Astrocyte (in vitro differentiated cells and primary cell): ENCODE measurements at regions not wholly inside any gene's neighbourhood (a gene's known extent, or its start where the extent isn't known, plus 50 kb on each side); places are given as distances from the start of the nearest gene placed in this dataset.

Experiments used
- DNase-seq: peaks from one replicate; pipeline ENCODE4 v3.0.0-alpha.2; 2010; ENCODE audit warnings: low read depth
- FAIRE-seq: peaks from 2 replicates; lab custom pipeline; 2011; peaks lifted over from hg19 to GRCh38; lab: Jason Lieb, UNC
- H2AFZ ChIP-seq: 2 replicates; pipeline ENCODE4 v1.6.0; 2012; ENCODE audit warnings: low read depth, low read length, inconsistent platforms
- H3K27ac ChIP-seq: 2 replicates; pipeline ENCODE4 v1.5.1; 2011; ENCODE audit warnings: low read depth, low read length, inconsistent platforms
- H3K27me3 ChIP-seq: 2 replicates; pipeline ENCODE4 v1.6.0; 2011; ENCODE audit warnings: low read length, inconsistent platforms; ENCODE audit not compliant: insufficient read depth
- H3K36me3 ChIP-seq: 2 replicates; pipeline ENCODE4 v1.5.1; 2011; ENCODE audit warnings: low read length, inconsistent platforms; ENCODE audit not compliant: insufficient read depth
- H3K4me1 ChIP-seq: 2 replicates; pipeline ENCODE4 v1.5.1; 2011; ENCODE audit warnings: low read length, inconsistent platforms; ENCODE audit not compliant: insufficient read depth
- H3K4me2 ChIP-seq: 2 replicates; pipeline ENCODE4 v1.6.0; 2012; ENCODE audit warnings: low read length, inconsistent platforms
- H3K4me3 ChIP-seq: 2 replicates; pipeline ENCODE4 v1.5.1; 2011; ENCODE audit warnings: low read depth, mild to moderate bottlenecking, low read length, inconsistent platforms; ENCODE audit not compliant: insufficient read depth
- H3K79me2 ChIP-seq: 2 replicates; pipeline ENCODE4 v1.6.0; 2012; ENCODE audit warnings: mild to moderate bottlenecking, low read length, inconsistent platforms; ENCODE audit not compliant: insufficient read depth
- H3K9ac ChIP-seq: 2 replicates; pipeline ENCODE4 v1.6.0; 2012; ENCODE audit warnings: mild to moderate bottlenecking, low read length, inconsistent platforms
- H3K9me3 ChIP-seq: 2 replicates; pipeline ENCODE4 v1.5.1; 2012; ENCODE audit warnings: low read depth, mild to moderate bottlenecking, low read length, inconsistent platforms; ENCODE audit not compliant: insufficient read depth
- H4K20me1 ChIP-seq: 2 replicates; pipeline ENCODE4 v1.6.0; 2012; ENCODE audit warnings: low read length, inconsistent platforms; ENCODE audit not compliant: insufficient read depth
- H3K27ac Mint-ChIP-seq: one replicate; pipeline ENCODE4 v1.8.0; 2021; ENCODE audit warnings: mild to moderate bottlenecking, mixed read lengths; ENCODE audit not compliant: unreplicated experiment
- H3K27me3 Mint-ChIP-seq: one replicate; pipeline ENCODE4 v1.8.0; 2021; ENCODE audit warnings: low read depth, mixed read lengths; ENCODE audit not compliant: unreplicated experiment
- H3K36me3 Mint-ChIP-seq: one replicate; pipeline ENCODE4 v1.8.0; 2021; ENCODE audit warnings: low read depth, mixed read lengths; ENCODE audit not compliant: unreplicated experiment
- H3K4me1 Mint-ChIP-seq: one replicate; pipeline ENCODE4 v1.8.0; 2021; ENCODE audit warnings: low read depth, mixed read lengths; ENCODE audit not compliant: unreplicated experiment
- H3K4me3 Mint-ChIP-seq: one replicate; pipeline ENCODE4 v1.8.0; 2021; ENCODE audit warnings: mild to moderate bottlenecking, moderate library complexity, mixed read lengths; ENCODE audit not compliant: unreplicated experiment
- H3K9me3 Mint-ChIP-seq: one replicate; pipeline ENCODE4 v1.8.0; 2021; ENCODE audit warnings: mild to moderate bottlenecking, mixed read lengths; ENCODE audit not compliant: unreplicated experiment
- CTCF ChIP-seq: IDR thresholded peaks from 2 replicates; pipeline ENCODE4 v1.5.1; 2011; ENCODE audit warnings: low read depth, mild to moderate bottlenecking, inconsistent platforms, low read length, moderate library complexity; ENCODE audit not compliant: insufficient read depth
- EZH2 ChIP-seq: IDR thresholded peaks from 2 replicates; pipeline ENCODE4 v1.6.1; 2012; ENCODE audit warnings: mild to moderate bottlenecking, low read length, inconsistent platforms; ENCODE audit not compliant: insufficient read depth

- no peak for TF ChIP-seq EZH2
- no peak for TF ChIP-seq CTCF
- Histone ChIP-seq H3K4me3 (no peak overlapping the region), H3K9me3 (no peaks in the 10 kb centered on the region), H3K36me3 (no peaks in the 10 kb centered on the region), H2AFZ (no peak overlapping the region), H3K9ac (no peak overlapping the region), H3K27ac (no peak overlapping the region), H3K79me2 (no peaks in the 10 kb centered on the region), H3K4me2 (no peak overlapping the region), H3K4me1 (no peaks in the 10 kb centered on the region), H4K20me1 (no peaks in the 10 kb centered on the region), H3K27me3 (no peaks in the 10 kb centered on the region)
- Mint-ChIP-seq H3K27me3 (peaks cover 2% of the 10 kb centered on the region), H3K9me3 (no peaks in the 10 kb centered on the region), H3K4me3 (no peak overlapping the region), H3K36me3 (no peaks in the 10 kb centered on the region), H3K4me1 (no peaks in the 10 kb centered on the region), H3K27ac (no peak overlapping the region)
- DNase-seq (no peak), FAIRE-seq (no peak)
Measured at GRCh38 chr14:25832585-25832984, 765.2 kb downstream of the NOVA1 start.

- Histone ChIP-seq H3K27me3 (no peaks in the 10 kb centered on the region), H3K27ac (no peak overlapping the region), H3K9me3 (no peaks in the 10 kb centered on the region), H3K36me3 (no peaks in the 10 kb centered on the region), H3K9ac (no peak overlapping the region), H3K4me1 (no peaks in the 10 kb centered on the region), H4K20me1 (no peaks in the 10 kb centered on the region), H3K4me2 (no peak overlapping the region), H3K79me2 (no peaks in the 10 kb centered on the region), H3K4me3 (no peak overlapping the region), H2AFZ (no peak overlapping the region)
- Mint-ChIP-seq H3K36me3 (no peaks in the 10 kb centered on the region), H3K9me3 (no peaks in the 10 kb centered on the region), H3K4me1 (no peaks in the 10 kb centered on the region), H3K4me3 (no peak overlapping the region), H3K27me3 (no peaks in the 10 kb centered on the region), H3K27ac (no peak overlapping the region)
- FAIRE-seq (no peak), DNase-seq (no peak)
- TF ChIP-seq CTCF (no peak), EZH2 (no peak)
Measured at GRCh38 chr14:25828562-25828961, 769.3 kb downstream of the NOVA1 start.

GRCh38 chr14:25826105-25826504 is 771.7 kb downstream of the NOVA1 start:
- DNase-seq (no peak), FAIRE-seq (no peak)
- Mint-ChIP-seq H3K36me3 (no peaks in the 10 kb centered on the region), H3K27ac (no peak overlapping the region), H3K4me3 (no peak overlapping the region), H3K9me3 (no peaks in the 10 kb centered on the region), H3K27me3 (no peaks in the 10 kb centered on the region), H3K4me1 (no peaks in the 10 kb centered on the region)
- Histone ChIP-seq H3K27ac (no peak overlapping the region), H3K9me3 (no peaks in the 10 kb centered on the region), H3K27me3 (no peaks in the 10 kb centered on the region), H3K79me2 (no peaks in the 10 kb centered on the region), H3K9ac (no peak overlapping the region), H2AFZ (no peak overlapping the region), H3K36me3 (no peaks in the 10 kb centered on the region), H3K4me3 (no peak overlapping the region), H3K4me2 (no peak overlapping the region), H4K20me1 (no peaks in the 10 kb centered on the region), H3K4me1 (no peaks in the 10 kb centered on the region)
- TF ChIP-seq EZH2 (no peak), CTCF (no peak)
